GM21381 (cell line): ENCODE measurements at regions not wholly inside any gene's neighbourhood (a gene's known extent, or its start where the extent isn't known, plus 50 kb on each side); places are given as distances from the start of the nearest gene placed in this dataset.

Experiments used
- ATAC-seq: cut with Tn5 transposase; IDR thresholded peaks from one replicate; pipeline ENCODE4 v1.9.1; 2021; ENCODE audit warnings: mild to moderate bottlenecking, moderate library complexity; ENCODE audit not compliant: unreplicated experiment

GRCh38 chr10:29141761-29142160 lies 147.1 kb upstream of the LYZL1 start:
- ATAC-seq, result no peak

- ATAC-seq, result no peak
Measured at GRCh38 chr10:29142516-29143314, 146.2 kb upstream of the LYZL1 start.

- no peak for ATAC-seq
Measured at GRCh38 chr10:29144126-29144525, 144.7 kb upstream of the LYZL1 start.

- no peak for ATAC-seq
Measured at GRCh38 chr10:29146311-29147100, 142.4 kb upstream of the LYZL1 start.

GRCh38 chr10:29150010-29150409 lies 138.9 kb upstream of the LYZL1 start:
- no peak for ATAC-seq

- no peak for ATAC-seq
Measured at GRCh38 chr10:29151005-29151404, 137.9 kb upstream of the LYZL1 start.

GRCh38 chr10:29157321-29157720 lies 131.5 kb upstream of the LYZL1 start:
- no peak for ATAC-seq

GRCh38 chr10:29158066-29158465 lies 130.8 kb upstream of the LYZL1 start:
- ATAC-seq, result no peak

- ATAC-seq, result no peak
Measured at GRCh38 chr10:29160150-29160617, 128.7 kb upstream of the LYZL1 start.

- no peak for ATAC-seq
Measured at GRCh38 chr10:29163746-29164145, 125.1 kb upstream of the LYZL1 start.

GRCh38 chr10:29166713-29167112 lies 122.2 kb upstream of the LYZL1 start:
- ATAC-seq, result no peak

- ATAC-seq, result no peak
Measured at GRCh38 chr10:29169021-29169420, 119.8 kb upstream of the LYZL1 start.

GRCh38 chr10:29171717-29172116 lies 117.2 kb upstream of the LYZL1 start:
- ATAC-seq, result no peak

GRCh38 chr10:29174389-29174788 lies 114.5 kb upstream of the LYZL1 start:
- no peak for ATAC-seq

- ATAC-seq, result no peak
Measured at GRCh38 chr10:29176845-29177832, 111.7 kb upstream of the LYZL1 start.

- no peak for ATAC-seq
Measured at GRCh38 chr10:29181936-29182335, 106.9 kb upstream of the LYZL1 start.

GRCh38 chr10:29183301-29183945 lies 105.4 kb upstream of the LYZL1 start:
- ATAC-seq, result no peak

- ATAC-seq, result no peak
Measured at GRCh38 chr10:29184205-29185000, 104.5 kb upstream of the LYZL1 start.

GRCh38 chr10:29185050-29185449 lies 103.8 kb upstream of the LYZL1 start:
- ATAC-seq, result no peak

GRCh38 chr10:29186221-29186620 lies 102.6 kb upstream of the LYZL1 start:
- ATAC-seq, result no peak
